ENCODE measurements at regions not wholly inside any gene's neighbourhood (a gene's known extent, or its start where the extent isn't known, plus 50 kb on each side); places are given as distances from the start of the nearest gene placed in this dataset.

- no peak for TF ChIP-seq CTCF (IDR thresholded peaks at IDR 0.05; ENCODE audit: borderline replicate concordance, insufficient read depth, low read depth, low read length)
- no peak overlapping the region for H3K4me3 ChIP-seq (ENCODE audit: low read depth, low read length)
Observed at GRCh38 chr2:223107825-223108224, 55.8 kb downstream of the KCNE4 start.

GRCh38 chr2:223108351-223109050 is 56.5 kb downstream of the KCNE4 start:
- H3K4me3 ChIP-seq (ENCODE audit: low read depth, low read length) = no peak overlapping the region
- no peak for TF ChIP-seq CTCF (IDR thresholded peaks at IDR 0.05; ENCODE audit: borderline replicate concordance, insufficient read depth, low read depth, low read length)

GRCh38 chr2:223109341-223109740 is 57.4 kb downstream of the KCNE4 start:
- no peak for TF ChIP-seq CTCF (IDR thresholded peaks at IDR 0.05; ENCODE audit: borderline replicate concordance, insufficient read depth, low read depth, low read length)
- no peak overlapping the region for H3K4me3 ChIP-seq (ENCODE audit: low read depth, low read length)

- no peak overlapping the region for H3K4me3 ChIP-seq (ENCODE audit: low read depth, low read length)
- no peak for TF ChIP-seq CTCF (IDR thresholded peaks at IDR 0.05; ENCODE audit: borderline replicate concordance, insufficient read depth, low read depth, low read length)
Observed at GRCh38 chr2:223113161-223113560, 61.2 kb downstream of the KCNE4 start.

- TF ChIP-seq CTCF (IDR thresholded peaks at IDR 0.05; ENCODE audit: borderline replicate concordance, insufficient read depth, low read depth, low read length) = no peak
- H3K4me3 ChIP-seq (ENCODE audit: low read depth, low read length) = no peak overlapping the region
Observed at GRCh38 chr2:223114170-223114569, 62.2 kb downstream of the KCNE4 start.

- no peak overlapping the region for H3K4me3 ChIP-seq (ENCODE audit: low read depth, low read length)
- TF ChIP-seq CTCF (IDR thresholded peaks at IDR 0.05; ENCODE audit: borderline replicate concordance, insufficient read depth, low read depth, low read length) = no peak
Observed at GRCh38 chr2:223114917-223115316, 62.9 kb downstream of the KCNE4 start.

GRCh38 chr2:223117533-223117932 is 65.5 kb downstream of the KCNE4 start:
- no peak overlapping the region for H3K4me3 ChIP-seq (ENCODE audit: low read depth, low read length)

More at GRCh38 chr2:223117533-223117932, 65.5 kb downstream of the KCNE4 start:
- TF ChIP-seq CTCF (IDR thresholded peaks at IDR 0.05; ENCODE audit: borderline replicate concordance, insufficient read depth, low read depth, low read length) = no peak
